ENCODE measurements at regions not wholly inside any gene's neighbourhood (a gene's known extent, or its start where the extent isn't known, plus 50 kb on each side); places are given as distances from the start of the nearest gene placed in this dataset.

GRCh38 chr5:153136910-153137614, 353.4 kb upstream of the GRIA1 start:
- no peak overlapping the region for H3K9ac ChIP-seq (ENCODE audit: insufficient read length)
- no peak overlapping the region for H3K27ac ChIP-seq
- TF ChIP-seq FOXP2 (optimal IDR thresholded peaks at IDR 0.05; ENCODE audit: control extremely low read depth, extremely low read length, insufficient read depth) (no peak), POLR2AphosphoS5 (IDR thresholded peaks at IDR 0.05; ENCODE audit: borderline replicate concordance, low read depth, low read length) (no peak), EZH2 (IDR thresholded peaks at IDR 0.05) (no peak)
- no peaks in the 10 kb centered on the region for H3K36me3 ChIP-seq (ENCODE audit: insufficient read depth, low read length)
- DNase-seq (ENCODE audit: low read depth, low spot score): no peak
- H3K9me3 ChIP-seq (ENCODE audit: low read depth, low read length): no peaks in the 10 kb centered on the region
- H3K4me3 ChIP-seq: no peak overlapping the region

DNA sequence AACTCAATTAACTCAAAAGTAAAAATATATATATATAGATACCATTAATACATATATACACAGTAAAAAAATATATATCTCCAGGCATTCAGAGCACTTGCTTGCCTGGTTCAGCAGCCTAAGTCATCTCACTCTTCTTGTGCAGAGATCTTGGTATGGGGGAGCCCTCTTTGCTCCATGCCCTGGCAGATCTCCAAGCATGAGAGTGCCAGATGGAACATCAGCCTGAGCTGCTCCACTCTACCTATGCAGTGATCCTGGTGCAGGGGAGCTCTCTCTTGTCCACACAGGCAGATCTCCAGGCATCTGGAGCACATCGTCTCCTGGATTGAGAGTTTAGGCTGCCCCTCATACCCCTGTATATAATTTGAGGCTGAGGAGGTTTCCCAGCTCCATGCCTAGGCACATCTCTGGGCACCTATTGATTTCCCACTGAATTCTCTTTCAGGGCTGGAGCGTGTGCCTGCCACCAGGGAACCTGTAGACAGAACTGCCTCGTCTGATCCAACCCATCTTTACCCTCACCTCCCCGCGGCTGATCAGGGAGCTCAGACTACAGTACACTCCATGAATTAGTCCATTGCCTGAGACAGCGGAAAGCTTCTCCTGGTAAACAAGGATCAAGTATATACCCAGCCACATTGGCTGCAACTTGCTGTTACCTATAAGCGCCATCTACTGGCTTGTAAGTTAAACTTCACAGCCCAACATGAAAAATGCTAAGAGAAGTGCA, 342.4 kb upstream of the GRIA1 start:
- Histone ChIP-seq H3K36me3 (ENCODE audit: insufficient read depth, low read length) (no peaks in the 10 kb centered on the region), H3K9ac (ENCODE audit: insufficient read length) (no peak overlapping the region), H3K27ac (no peak overlapping the region), H3K4me3 (no peak overlapping the region), H3K9me3 (ENCODE audit: low read depth, low read length) (no peaks in the 10 kb centered on the region)
- no peak for DNase-seq (ENCODE audit: low read depth, low spot score)
- TF ChIP-seq EZH2 (IDR thresholded peaks at IDR 0.05): no peak
- TF ChIP-seq POLR2AphosphoS5 (IDR thresholded peaks at IDR 0.05; ENCODE audit: borderline replicate concordance, low read depth, low read length): no peak
- no peak for TF ChIP-seq FOXP2 (optimal IDR thresholded peaks at IDR 0.05; ENCODE audit: control extremely low read depth, extremely low read length, insufficient read depth)

GRCh38 chr5:153148624-153148976, 341.9 kb upstream of the GRIA1 start:
- H3K4me3 ChIP-seq: no peak overlapping the region
- DNase-seq (ENCODE audit: low read depth, low spot score): no peak
- no peaks in the 10 kb centered on the region for H3K9me3 ChIP-seq (ENCODE audit: low read depth, low read length)
- no peak overlapping the region for H3K27ac ChIP-seq
- no peak overlapping the region for H3K9ac ChIP-seq (ENCODE audit: insufficient read length)
- H3K36me3 ChIP-seq (ENCODE audit: insufficient read depth, low read length): no peaks in the 10 kb centered on the region
- TF ChIP-seq EZH2 (IDR thresholded peaks at IDR 0.05): no peak
- TF ChIP-seq POLR2AphosphoS5 (IDR thresholded peaks at IDR 0.05; ENCODE audit: borderline replicate concordance, low read depth, low read length): no peak
- no peak for TF ChIP-seq FOXP2 (optimal IDR thresholded peaks at IDR 0.05; ENCODE audit: control extremely low read depth, extremely low read length, insufficient read depth)

GRCh38 chr5:153151558-153151957, 338.9 kb upstream of the GRIA1 start:
- Histone ChIP-seq H3K4me3 (no peak overlapping the region), H3K9me3 (ENCODE audit: low read depth, low read length) (no peaks in the 10 kb centered on the region), H3K36me3 (ENCODE audit: insufficient read depth, low read length) (no peaks in the 10 kb centered on the region), H3K27ac (no peak overlapping the region), H3K9ac (ENCODE audit: insufficient read length) (no peak overlapping the region)
- TF ChIP-seq POLR2AphosphoS5 (IDR thresholded peaks at IDR 0.05; ENCODE audit: borderline replicate concordance, low read depth, low read length) (no peak), FOXP2 (optimal IDR thresholded peaks at IDR 0.05; ENCODE audit: control extremely low read depth, extremely low read length, insufficient read depth) (no peak), EZH2 (IDR thresholded peaks at IDR 0.05) (no peak)
- no peak for DNase-seq (ENCODE audit: low read depth, low spot score)

DNA sequence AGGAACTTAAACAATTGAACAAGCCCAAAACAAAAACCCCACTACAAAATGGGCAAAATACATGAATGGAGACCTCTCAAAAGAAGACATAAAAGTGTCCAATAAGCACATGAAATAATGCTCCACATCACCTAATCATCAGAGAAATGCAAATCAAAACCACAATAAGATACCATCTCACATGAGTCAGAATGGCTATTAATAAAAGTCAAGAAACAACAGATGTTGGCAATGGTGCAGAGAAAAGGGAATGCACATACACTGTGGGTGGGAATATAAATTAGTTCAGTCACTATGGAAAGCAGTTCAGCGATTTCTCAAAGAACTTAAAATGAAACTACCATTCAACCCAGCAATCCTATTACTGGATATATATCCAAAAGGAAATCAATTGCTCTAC, 337.4 kb upstream of the GRIA1 start:
- no peak for DNase-seq (ENCODE audit: low read depth, low spot score)
- H3K9ac ChIP-seq (ENCODE audit: insufficient read length): no peak overlapping the region
- no peak overlapping the region for H3K4me3 ChIP-seq
- H3K9me3 ChIP-seq (ENCODE audit: low read depth, low read length): no peaks in the 10 kb centered on the region
- H3K36me3 ChIP-seq (ENCODE audit: insufficient read depth, low read length): no peaks in the 10 kb centered on the region
- no peak overlapping the region for H3K27ac ChIP-seq
- no peak for TF ChIP-seq FOXP2 (optimal IDR thresholded peaks at IDR 0.05; ENCODE audit: control extremely low read depth, extremely low read length, insufficient read depth)
- no peak for TF ChIP-seq EZH2 (IDR thresholded peaks at IDR 0.05)
- no peak for TF ChIP-seq POLR2AphosphoS5 (IDR thresholded peaks at IDR 0.05; ENCODE audit: borderline replicate concordance, low read depth, low read length)

GRCh38 chr5:153157156-153157555, 333.3 kb upstream of the GRIA1 start:
- TF ChIP-seq EZH2 (IDR thresholded peaks at IDR 0.05) (no peak), FOXP2 (optimal IDR thresholded peaks at IDR 0.05; ENCODE audit: control extremely low read depth, extremely low read length, insufficient read depth) (no peak), POLR2AphosphoS5 (IDR thresholded peaks at IDR 0.05; ENCODE audit: borderline replicate concordance, low read depth, low read length) (no peak)
- no peaks in the 10 kb centered on the region for H3K9me3 ChIP-seq (ENCODE audit: low read depth, low read length)
- H3K27ac ChIP-seq: no peak overlapping the region
- H3K36me3 ChIP-seq (ENCODE audit: insufficient read depth, low read length): no peaks in the 10 kb centered on the region
- DNase-seq (ENCODE audit: low read depth, low spot score): no peak
- no peak overlapping the region for H3K9ac ChIP-seq (ENCODE audit: insufficient read length)
- no peak overlapping the region for H3K4me3 ChIP-seq

- Histone ChIP-seq H3K4me3 (no peak overlapping the region), H3K9ac (ENCODE audit: insufficient read length) (no peak overlapping the region), H3K36me3 (ENCODE audit: insufficient read depth, low read length) (no peaks in the 10 kb centered on the region), H3K9me3 (ENCODE audit: low read depth, low read length) (no peaks in the 10 kb centered on the region), H3K27ac (no peak overlapping the region)
- TF ChIP-seq POLR2AphosphoS5 (IDR thresholded peaks at IDR 0.05; ENCODE audit: borderline replicate concordance, low read depth, low read length): no peak
- TF ChIP-seq FOXP2 (optimal IDR thresholded peaks at IDR 0.05; ENCODE audit: control extremely low read depth, extremely low read length, insufficient read depth): no peak
- no peak for TF ChIP-seq EZH2 (IDR thresholded peaks at IDR 0.05)
- DNase-seq (ENCODE audit: low read depth, low spot score): no peak
These were observed 331.9 kb upstream of the GRIA1 start for GRCh38 chr5:153158608-153159007.

- TF ChIP-seq FOXP2 (optimal IDR thresholded peaks at IDR 0.05; ENCODE audit: control extremely low read depth, extremely low read length, insufficient read depth): no peak
- TF ChIP-seq EZH2 (IDR thresholded peaks at IDR 0.05): no peak
- no peak for TF ChIP-seq POLR2AphosphoS5 (IDR thresholded peaks at IDR 0.05; ENCODE audit: borderline replicate concordance, low read depth, low read length)
- H3K27ac ChIP-seq: no peak overlapping the region
- DNase-seq (ENCODE audit: low read depth, low spot score): no peak
- no peak overlapping the region for H3K4me3 ChIP-seq
- no peaks in the 10 kb centered on the region for H3K36me3 ChIP-seq (ENCODE audit: insufficient read depth, low read length)
- no peak overlapping the region for H3K9ac ChIP-seq (ENCODE audit: insufficient read length)
- no peaks in the 10 kb centered on the region for H3K9me3 ChIP-seq (ENCODE audit: low read depth, low read length)
These were observed 330.9 kb upstream of the GRIA1 start for GRCh38 chr5:153159616-153160015.

Measured in SK-N-MC (cell line).